IMR-90 (cell line): ENCODE measurements at regions not wholly inside any gene's neighbourhood (a gene's known extent, or its start where the extent isn't known, plus 50 kb on each side); places are given as distances from the start of the nearest gene placed in this dataset.

Source experiments
- ATAC-seq: fragments of 200-7000 bp; cut with Tn5 transposase; 2 replicates; pipeline ENCODE4 v1.9.1; 2020; ENCODE audit warnings: low read depth, mild to moderate bottlenecking, moderate library complexity
- BruUV-seq: library from RNA; stranded (reverse); fragments of 400-500 nt; replicated peaks from 2 replicates; lab custom pipeline; 2021; lab: Mats Ljungman, UMichigan
- CTCF ChIA-PET: fragments of 300-600 bp; formaldehyde crosslinking; extraction: SDS; loops from one replicate; lab custom pipeline; 2021; ENCODE audit warnings: antibody characterized with exemption; lab: Yijun Ruan, JAX
- POLR2A ChIA-PET: fragments of 300-600 bp; sonication (Branson Sonifier 250); formaldehyde crosslinking; loops from one replicate; lab custom pipeline; 2022; ENCODE audit warnings: antibody characterized with exemption; ENCODE audit not compliant: unreplicated experiment; lab: Charles Lee
- DNase-seq: peaks from one replicate; pipeline ENCODE4 v3.0.0; 2013
- H2AFZ ChIP-seq: replicated peaks from 2 replicates; pipeline ENCODE3; 2013; ENCODE audit warnings: low read length, mild to moderate bottlenecking; ENCODE audit not compliant: poor library complexity
- H2AK5ac ChIP-seq: 2 replicates; pipeline ENCODE4 v1.6.1; 2013; ENCODE audit warnings: low read depth, low read length, inconsistent platforms
- H2AK9ac ChIP-seq: replicated peaks from 2 replicates; pipeline ENCODE3; 2013; ENCODE audit warnings: mild to moderate bottlenecking, low read depth, low read length, moderate library complexity; ENCODE audit not compliant: poor library complexity
- H2BK120ac ChIP-seq: 2 replicates; pipeline ENCODE4 v1.6.1; 2013; ENCODE audit warnings: low read depth, low read length, inconsistent platforms
- H2BK15ac ChIP-seq: 3 replicates; pipeline ENCODE4 v1.6.1; 2013; ENCODE audit warnings: low read depth, low read length, inconsistent platforms
- H2BK20ac ChIP-seq: 2 replicates; pipeline ENCODE4 v1.6.1; 2013; ENCODE audit warnings: low read depth, mild to moderate bottlenecking, inconsistent platforms, low read length, moderate library complexity
- H2BK5ac ChIP-seq: 2 replicates; pipeline ENCODE4 v1.6.1; 2013; ENCODE audit warnings: mild to moderate bottlenecking, low read depth, low read length, inconsistent platforms; ENCODE audit not compliant: poor library complexity, severe bottlenecking
- H3K14ac ChIP-seq: replicated peaks from 2 replicates; pipeline ENCODE4 v1.6.1; 2013; ENCODE audit warnings: low read depth, low read length, inconsistent platforms
- H3K18ac ChIP-seq: 2 replicates; pipeline ENCODE4 v1.6.1; 2013; ENCODE audit warnings: low read depth, low read length, control low read depth
- H3K23ac ChIP-seq: 2 replicates; pipeline ENCODE4 v1.6.1; 2013; ENCODE audit warnings: low read depth, low read length, inconsistent platforms
- H3K27ac ChIP-seq: 2 replicates; pipeline ENCODE4 v1.5.1; 2013; ENCODE audit warnings: mild to moderate bottlenecking, control low read depth, low read length; ENCODE audit not compliant: insufficient read depth
- H3K27me3 ChIP-seq: 2 replicates; pipeline ENCODE4 v1.6.1; 2013; ENCODE audit warnings: low read length; ENCODE audit not compliant: control insufficient read depth, insufficient read depth
- H3K36me3 ChIP-seq: 2 replicates; pipeline ENCODE4 v1.6.1; 2013; ENCODE audit warnings: low read length, mixed read lengths; ENCODE audit not compliant: control insufficient read depth, insufficient read depth
- H3K4ac ChIP-seq: 2 replicates; pipeline ENCODE4 v1.6.1; 2013; ENCODE audit warnings: low read depth, low read length, inconsistent platforms
- H3K4me1 ChIP-seq: 2 replicates; pipeline ENCODE4 v1.6.1; 2013; ENCODE audit warnings: low read length, mixed read lengths; ENCODE audit not compliant: control insufficient read depth, insufficient read depth
- H3K4me2 ChIP-seq: 2 replicates; pipeline ENCODE4 v1.6.1; 2013; ENCODE audit warnings: low read depth, mild to moderate bottlenecking, control low read depth, low read length, moderate library complexity
- H3K4me3 ChIP-seq: 2 replicates; pipeline ENCODE4 v1.5.1; 2013; ENCODE audit warnings: low read depth, mild to moderate bottlenecking, control low read depth, low read length, moderate library complexity; ENCODE audit not compliant: insufficient read depth
- H3K56ac ChIP-seq: 2 replicates; pipeline ENCODE4 v1.6.1; 2013; ENCODE audit warnings: low read length, inconsistent platforms; ENCODE audit not compliant: insufficient read depth; ENCODE audit errors: extremely low read depth
- H3K79me1 ChIP-seq, 2 experiments: 2 replicates each; pipeline ENCODE4 v1.6.1; 2013; ENCODE audit warnings: low read length in 2 of 2, inconsistent platforms in 1 of 2, low read depth in 1 of 2
- H3K9ac ChIP-seq: 2 replicates; pipeline ENCODE4 v1.6.1; 2013; ENCODE audit warnings: low read depth, low read length, control low read depth
- H3K9me1 ChIP-seq: 2 replicates; pipeline ENCODE4 v1.6.1; 2013; ENCODE audit warnings: low read length, inconsistent platforms; ENCODE audit not compliant: insufficient read depth
- H3K9me3 ChIP-seq: 2 replicates; pipeline ENCODE4 v1.6.1; 2013; ENCODE audit warnings: low read length; ENCODE audit not compliant: control insufficient read depth, insufficient read depth
- H4K20me1 ChIP-seq: 2 replicates; pipeline ENCODE4 v1.6.1; 2013; ENCODE audit warnings: low read length, inconsistent platforms; ENCODE audit not compliant: insufficient read depth
- H4K5ac ChIP-seq: 2 replicates; pipeline ENCODE4 v1.6.1; 2013; ENCODE audit warnings: mild to moderate bottlenecking, low read depth, low read length, control low read depth
- H4K8ac ChIP-seq, 2 experiments: 2 replicates each; pipeline ENCODE4 v1.6.1; 2013; ENCODE audit warnings: low read depth in 2 of 2, low read length in 2 of 2, control low read depth in 1 of 2, inconsistent platforms in 1 of 2
- H4K91ac ChIP-seq: 2 replicates; pipeline ENCODE4 v1.6.1; 2013; ENCODE audit warnings: low read depth, low read length, inconsistent platforms; ENCODE audit not compliant: insufficient read depth
- BHLHE40 ChIP-seq: fragments of 150-350 bp; IDR thresholded peaks from 2 replicates; pipeline ENCODE4 v1.6.1; 2016; ENCODE audit warnings: mild to moderate bottlenecking, low read depth, low read length
- CEBPB ChIP-seq: IDR thresholded peaks from 2 replicates; pipeline ENCODE4 v1.6.1; 2012; ENCODE audit warnings: low read depth, low read length, improper control_type of control experiment
- CHD1 ChIP-seq: IDR thresholded peaks from 2 replicates; pipeline ENCODE4 v1.6.1; 2012; ENCODE audit warnings: low read depth, low read length, improper control_type of control experiment
- CTCF ChIP-seq: conservative IDR thresholded peaks from 2 replicates; pipeline ENCODE4 v1.5.1; 2012; ENCODE audit warnings: mild to moderate bottlenecking, low read depth, low read length, improper control_type of control experiment
- ELK1 ChIP-seq: fragments of 150-350 bp; IDR thresholded peaks from 2 replicates; pipeline ENCODE4 v1.6.1; 2016; ENCODE audit warnings: low read depth, mild to moderate bottlenecking, low read length, moderate library complexity, borderline replicate concordance
- FOS ChIP-seq: fragments of 150-350 bp; IDR thresholded peaks from 2 replicates; pipeline ENCODE4 v1.6.1; 2016; ENCODE audit warnings: low read depth, low read length
- MAZ ChIP-seq: IDR thresholded peaks from 2 replicates; pipeline ENCODE4 v1.6.1; 2012; ENCODE audit warnings: low read depth, mild to moderate bottlenecking, low read length, improper control_type of control experiment, moderate library complexity, borderline replicate concordance
- MXI1 ChIP-seq: IDR thresholded peaks from 2 replicates; pipeline ENCODE4 v1.6.1; 2012; ENCODE audit warnings: low read depth, mild to moderate bottlenecking, low read length, moderate library complexity, borderline replicate concordance
- NFE2L2 ChIP-seq: fragments of 150-350 bp; IDR thresholded peaks from 2 replicates; pipeline ENCODE4 v1.6.1; 2016; ENCODE audit warnings: low read depth, mild to moderate bottlenecking, low read length
- POLR2A ChIP-seq: IDR thresholded peaks from 2 replicates; pipeline ENCODE4 v1.6.1; 2012; ENCODE audit warnings: mild to moderate bottlenecking, low read depth, low read length
- RCOR1 ChIP-seq: IDR thresholded peaks from 2 replicates; pipeline ENCODE4 v1.6.1; 2012; ENCODE audit warnings: mild to moderate bottlenecking, low read length, improper control_type of control experiment; ENCODE audit not compliant: insufficient replicate concordance
- RFX5 ChIP-seq: IDR thresholded peaks from 2 replicates; pipeline ENCODE4 v1.8.0; 2012; ENCODE audit warnings: low read depth, mild to moderate bottlenecking, low read length, moderate library complexity
- SMC3 ChIP-seq: fragments of 150-350 bp; IDR thresholded peaks from 2 replicates; pipeline ENCODE4 v1.6.1; 2016; ENCODE audit warnings: low read depth, mild to moderate bottlenecking, antibody characterized with exemption, low read length, moderate library complexity
- USF2 ChIP-seq: fragments of 150-350 bp; IDR thresholded peaks from 2 replicates; pipeline ENCODE4 v1.6.1; 2017; ENCODE audit warnings: mild to moderate bottlenecking, antibody characterized with exemption, low read length, low read depth
- WGBS, 2 experiments: methylation state at CpG; one replicate each; pipeline versions ENCODE4 v1.1.5 to v1.1.7; 2013; ENCODE audit warnings: missing lambda C conversion rate in 2 of 2; ENCODE audit not compliant: insufficient read length in 1 of 2; ENCODE audit errors: extremely low coverage in 2 of 2; 5-methylcytosine and 5-hydroxymethylcytosine counted together
- dilution Hi-C: fragments of 300-500 bp; cut with HindIII; formaldehyde crosslinking; loops from one replicate; pipeline ENCODE4 v1.14.3; 2018; ENCODE audit warnings: low sequenced_read_pairs; ENCODE audit not compliant: unreplicated experiment
- in situ Hi-C: fragments of 300-500 bp; cut with MboI; formaldehyde crosslinking; loops from 3 replicates; pipeline ENCODE4 v1.14.3; 2019; ENCODE audit warnings: low sequenced_read_pairs, inconsistent platforms, mixed read lengths
- intact Hi-C: fragments of 100-400 bp; cut with micrococcal nuclease; formaldehyde crosslinking; loops from 2 replicates; pipeline ENCODE4 v1.10.0; 2022

GRCh38 chr1:99133756-99134500, 129.3 kb upstream of the PLPPR5 start:
- no peak overlapping the region for H3K4me3 ChIP-seq
- H3K4ac ChIP-seq, result no peak overlapping the region
- TF ChIP-seq FOS, result no peak
- TF ChIP-seq NFE2L2, result no peak
- TF ChIP-seq SMC3, result no peak
- no peak for TF ChIP-seq POLR2A
- no peak for TF ChIP-seq CTCF
- no peak for TF ChIP-seq RFX5
- TF ChIP-seq CEBPB, result no peak
- no peak for TF ChIP-seq USF2
- TF ChIP-seq RCOR1, result no peak
- TF ChIP-seq MAZ, result no peak
- TF ChIP-seq ELK1, result no peak
- no peak for TF ChIP-seq BHLHE40
- no peak for TF ChIP-seq MXI1
- no peak for TF ChIP-seq CHD1
- H3K23ac ChIP-seq, result no peak overlapping the region
- no peak overlapping the region for H4K91ac ChIP-seq
- H2AFZ ChIP-seq, result no peak overlapping the region
- DNase-seq, result no peak
- no peaks in the 10 kb centered on the region for H3K4me1 ChIP-seq
- H2AK9ac ChIP-seq, result no peak overlapping the region
- no peak overlapping the region for H2BK5ac ChIP-seq
- no peak overlapping the region for H2AK5ac ChIP-seq
- H3K36me3 ChIP-seq, result no peaks in the 10 kb centered on the region
- no peaks in the 10 kb centered on the region for H4K20me1 ChIP-seq
- no peak overlapping the region for H2BK120ac ChIP-seq
- in situ Hi-C loops, result no loop called here
- dilution Hi-C loops, result no loop called here
- H2BK15ac ChIP-seq, result no peak overlapping the region
- no peak overlapping the region for H3K4me2 ChIP-seq
- no peaks in the 10 kb centered on the region for H3K79me1 ChIP-seq
- POLR2A ChIA-PET, result no interaction called here
- CTCF ChIA-PET, result no interaction called here
- intact Hi-C loops, result no loop called here
- no TSS peak for BruUV-seq
- H3K18ac ChIP-seq, result no peak overlapping the region
- no peaks in the 10 kb centered on the region; the same call in 1 of the 2 replicates for H3K27me3 ChIP-seq
- no peak overlapping the region for H4K8ac ChIP-seq
- no peak overlapping the region for H4K5ac ChIP-seq
- no peak overlapping the region for H3K14ac ChIP-seq
- H3K56ac ChIP-seq, result no peak overlapping the region
- ATAC-seq, result no peak; the same call in 1 of the 2 replicates
- no peaks in the 10 kb centered on the region for H3K9me3 ChIP-seq
- no CpG with 5 or more reads among the region's 3 CpGs for WGBS, 2 experiments
- no peak overlapping the region for H3K9ac ChIP-seq
- no peaks in the 10 kb centered on the region for H3K9me1 ChIP-seq
- H3K27ac ChIP-seq, result no peak overlapping the region
- H2BK20ac ChIP-seq, result no peak overlapping the region
